HT1080 (cell line): ENCODE measurements at regions not wholly inside any gene's neighbourhood (a gene's known extent, or its start where the extent isn't known, plus 50 kb on each side); places are given as distances from the start of the nearest gene placed in this dataset.
"Not testable (repeated sequence)": the region's sequence is repeated elsewhere in the genome, so short reads cannot be mapped to it uniquely, and the experiment has no call there.

Experiments used
- DNase-seq: peaks from one replicate; pipeline ENCODE4 v3.0.0-alpha.2; 2015; ENCODE audit warnings: low read depth

DNA sequence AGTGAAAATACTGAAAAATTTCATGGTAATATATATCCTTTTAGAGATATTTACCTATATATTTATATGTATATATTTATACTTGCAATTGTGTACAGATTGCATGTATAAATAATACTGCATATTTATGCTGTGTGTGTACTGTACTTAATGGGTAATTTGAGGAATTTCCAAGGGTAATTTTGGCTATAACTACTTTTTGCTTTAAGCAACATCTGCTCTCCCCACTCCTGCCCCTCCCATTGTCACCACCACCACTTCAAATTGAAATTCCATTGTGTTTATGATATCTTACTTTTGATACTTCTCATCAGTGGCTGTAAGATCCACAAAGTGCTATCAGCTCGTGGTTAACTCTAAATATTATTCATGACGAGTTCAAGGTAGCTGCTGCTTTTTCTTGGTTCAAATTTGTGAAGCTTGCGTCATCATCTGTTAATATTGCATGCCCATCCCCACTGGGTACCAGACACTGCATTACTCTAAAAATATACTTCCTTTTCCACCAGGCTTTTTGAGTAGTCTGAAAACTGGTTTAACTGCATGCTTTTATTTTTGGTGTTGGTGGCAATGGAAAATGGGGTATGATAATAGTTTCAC, 91.7 kb upstream of the MITF start:
- no peak for DNase-seq

DNA sequence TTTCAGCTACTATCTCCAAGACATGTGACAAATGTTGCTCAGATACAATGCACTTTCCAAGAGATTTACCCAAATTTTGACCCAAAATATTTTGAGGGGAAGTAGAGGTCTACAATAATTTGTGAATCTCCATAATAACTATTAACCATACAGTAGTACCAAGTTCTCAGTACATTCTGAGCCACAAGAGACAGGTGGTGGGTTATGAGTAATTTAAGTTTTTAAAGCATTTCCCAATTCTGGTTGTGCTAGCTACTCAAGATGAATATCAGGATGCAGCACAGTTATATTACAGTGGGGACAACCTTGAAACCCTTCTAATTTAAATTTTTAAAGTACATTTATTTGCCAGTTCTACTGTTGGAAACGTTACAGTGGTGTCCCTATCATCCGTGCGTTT, 92.2 kb upstream of the MITF start:
- no peak for DNase-seq

DNA sequence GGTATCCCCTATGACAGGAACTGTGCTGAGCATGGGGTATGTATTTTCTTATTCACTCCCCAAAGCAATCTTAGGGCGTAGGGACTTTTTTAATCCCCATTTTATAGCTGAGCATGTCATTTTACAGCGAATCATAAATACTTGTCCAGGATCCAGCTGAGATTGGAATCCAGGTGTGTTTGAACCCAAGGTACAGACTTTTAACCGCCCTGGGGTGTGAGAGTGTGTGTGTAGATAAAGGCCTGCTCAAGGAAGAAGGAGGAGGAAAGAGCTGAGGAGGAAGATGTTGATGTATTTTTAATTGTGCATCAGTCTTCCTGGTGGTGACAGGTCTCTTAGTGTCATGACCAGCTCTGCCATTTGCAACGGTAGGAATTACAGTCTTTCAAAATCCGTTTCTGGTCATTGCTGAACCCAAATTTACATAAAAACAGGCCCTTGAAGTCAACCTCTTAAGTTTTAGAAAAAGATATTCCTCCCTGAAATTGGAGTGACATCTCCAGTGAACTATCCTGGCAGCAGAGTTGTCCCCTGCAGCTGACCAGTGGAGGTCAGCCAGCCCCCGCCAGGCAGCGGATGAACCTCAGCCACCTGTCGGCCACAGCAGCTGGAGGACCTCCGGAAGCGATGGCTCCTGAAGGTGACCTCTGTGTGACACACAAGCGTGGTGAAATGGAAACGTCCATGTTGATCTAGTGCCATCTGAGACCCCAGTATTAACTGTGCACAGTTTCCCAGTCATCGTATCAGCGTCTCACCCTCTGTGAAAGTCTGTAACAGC, 92.8 kb upstream of the MITF start:
- DNase-seq, result no peak

DNA sequence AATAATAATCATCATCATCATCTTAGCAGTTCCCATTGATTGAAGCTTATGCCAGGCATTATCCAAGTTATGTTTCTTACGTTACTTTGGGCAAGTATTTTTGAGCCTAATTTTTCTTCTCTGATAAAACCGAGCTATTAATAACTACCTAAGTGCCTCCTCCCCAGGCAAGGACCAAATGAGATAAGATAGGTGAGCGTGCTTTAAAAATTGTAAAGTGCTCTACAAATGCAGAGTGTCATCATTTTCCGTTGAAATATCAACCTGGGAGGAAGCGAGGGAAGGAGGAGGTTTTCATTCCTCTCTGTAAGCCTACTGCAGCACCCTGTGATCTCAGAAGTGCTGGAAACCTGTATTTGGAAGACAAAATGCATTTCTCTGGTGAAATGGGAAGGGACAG, 96.7 kb upstream of the MITF start:
- DNase-seq, result no peak

DNA sequence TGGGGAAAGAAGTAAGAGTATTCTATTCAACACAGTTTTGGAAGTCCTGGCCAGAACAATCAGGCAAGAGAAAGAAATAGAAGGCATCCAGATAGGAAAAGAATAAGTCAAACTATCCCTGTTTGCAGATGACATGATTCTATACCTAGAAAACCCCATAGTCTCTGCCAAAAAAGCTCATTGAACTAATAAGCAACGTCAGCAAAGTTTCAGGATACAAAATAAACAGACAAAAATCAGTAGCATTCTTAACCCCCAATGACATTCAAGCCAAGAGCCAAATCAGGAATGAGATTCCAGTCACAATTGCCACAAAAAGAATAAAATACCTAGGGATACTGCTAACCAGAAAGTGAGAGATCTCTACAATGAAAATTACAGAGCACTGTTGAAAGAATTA, 99.4 kb upstream of the MITF start:
- DNase-seq, result no peak

DNA sequence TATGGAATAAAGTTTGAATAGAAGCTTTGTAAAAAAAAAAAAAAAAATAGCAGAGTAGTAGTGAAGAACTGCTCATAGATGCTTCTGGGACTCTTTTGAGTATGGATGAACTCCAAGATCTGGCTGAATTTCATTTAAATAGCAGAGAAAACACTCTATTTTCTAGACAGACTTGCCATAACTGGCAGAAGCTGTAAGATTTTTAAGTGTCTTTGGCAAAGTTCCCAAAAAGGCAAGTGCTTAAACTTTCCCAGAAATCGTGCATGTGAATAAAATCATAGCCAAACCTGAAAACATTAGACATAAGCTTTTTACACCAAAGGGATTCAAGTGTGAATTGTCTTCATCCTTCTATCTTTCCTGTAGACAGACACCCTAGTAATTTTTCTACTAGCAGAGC, 110.3 kb upstream of the MITF start:
- DNase-seq, result no peak

DNA sequence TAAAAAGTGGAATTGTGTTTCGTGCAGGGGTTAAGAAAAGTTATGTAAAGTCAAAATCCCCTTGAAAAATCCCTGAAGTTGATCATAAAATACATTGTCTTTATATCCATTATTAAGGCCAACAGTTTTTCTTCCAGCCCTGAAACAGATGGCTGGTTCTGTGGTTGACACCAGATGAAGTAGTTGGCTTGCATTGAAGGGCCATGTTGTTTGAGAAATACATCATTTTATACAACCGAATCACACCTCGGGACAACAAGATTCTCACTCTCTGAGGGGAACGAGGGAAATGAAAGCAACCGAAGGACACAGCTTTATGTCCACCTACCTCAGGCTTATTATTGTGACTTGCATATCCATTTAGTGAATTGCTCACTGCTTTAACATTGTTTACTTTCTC, 126.0 kb upstream of the MITF start:
- no peak for DNase-seq

DNA sequence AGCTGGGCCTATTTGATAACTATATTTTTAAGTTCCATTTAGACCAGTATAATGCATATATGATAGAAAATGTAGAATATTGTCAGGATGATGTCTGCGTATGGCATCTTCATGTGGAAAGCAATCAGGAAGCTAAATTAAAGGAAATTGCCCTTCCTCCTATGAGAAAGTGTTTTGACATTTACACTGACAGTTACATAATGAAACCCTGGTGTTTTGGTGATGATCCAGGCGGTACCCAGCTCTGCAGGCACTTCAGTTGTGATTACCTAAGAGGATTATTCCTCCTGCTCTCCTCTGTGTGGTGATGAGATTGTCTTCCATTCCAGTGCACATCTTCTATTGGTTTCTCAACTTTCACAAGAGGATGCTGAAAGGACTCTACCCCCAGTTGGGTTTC, 126.5 kb upstream of the MITF start:
- no peak for DNase-seq

DNA sequence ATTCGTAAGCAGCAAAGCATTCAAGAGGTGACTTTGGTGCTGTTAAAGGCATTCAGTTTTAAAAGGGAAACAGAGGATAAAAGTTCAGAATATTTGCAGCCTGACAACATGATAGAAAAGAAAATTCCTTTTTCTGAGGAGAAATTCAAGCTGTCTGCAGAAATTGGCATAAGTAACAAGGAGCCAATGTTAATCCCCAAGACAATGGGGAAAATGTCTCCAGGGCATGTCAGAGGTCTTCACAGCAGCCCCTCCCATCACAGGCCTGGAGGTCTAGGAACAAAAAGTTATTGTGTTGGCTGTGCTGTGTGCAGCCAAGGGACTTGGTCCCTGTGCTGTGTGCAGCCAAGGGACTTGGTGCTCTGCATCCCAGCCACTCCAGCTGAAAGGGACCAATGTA, 129.7 kb upstream of the MITF start:
- not testable (repeated sequence) for DNase-seq

DNA sequence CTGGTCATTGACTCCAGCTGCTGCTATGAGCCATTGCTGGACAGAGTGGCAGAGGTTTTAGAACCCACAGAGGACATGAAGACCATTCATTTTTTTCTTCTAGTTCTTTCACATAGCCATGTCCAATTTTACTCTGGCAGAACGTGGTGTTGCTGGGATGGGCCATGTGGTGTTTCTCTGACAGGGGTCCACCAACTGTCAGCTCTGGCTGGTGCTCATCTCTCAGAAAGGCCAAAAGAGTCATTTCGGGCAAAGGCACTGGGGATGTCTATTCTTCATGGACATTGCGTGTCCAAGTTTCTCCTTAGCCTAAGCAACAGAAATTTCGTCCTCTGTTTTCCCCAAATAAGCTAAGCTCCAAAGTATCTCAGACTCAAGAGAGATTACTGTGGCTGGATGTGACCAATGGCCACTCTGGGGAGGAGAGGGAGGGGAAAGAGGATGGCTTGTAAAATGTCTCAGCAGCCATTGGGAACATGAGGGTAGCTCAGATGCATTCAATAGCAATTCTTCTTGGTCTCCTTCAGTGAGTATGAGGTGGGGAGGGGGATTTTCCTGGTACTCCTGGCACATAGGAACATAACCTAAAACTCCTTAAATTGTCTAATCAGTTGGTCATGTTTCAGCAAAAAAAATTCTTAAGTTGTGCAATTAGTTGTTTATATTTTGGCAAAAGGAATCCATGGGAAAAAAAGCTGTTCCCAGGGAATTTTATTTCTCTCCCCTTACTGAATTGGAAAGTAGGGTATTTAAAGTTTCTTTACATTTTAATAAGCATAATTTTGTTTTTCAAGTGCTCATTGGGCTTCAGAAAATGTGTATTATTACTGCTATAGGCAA, 131.6 kb upstream of the MITF start:
- no peak for DNase-seq

DNA sequence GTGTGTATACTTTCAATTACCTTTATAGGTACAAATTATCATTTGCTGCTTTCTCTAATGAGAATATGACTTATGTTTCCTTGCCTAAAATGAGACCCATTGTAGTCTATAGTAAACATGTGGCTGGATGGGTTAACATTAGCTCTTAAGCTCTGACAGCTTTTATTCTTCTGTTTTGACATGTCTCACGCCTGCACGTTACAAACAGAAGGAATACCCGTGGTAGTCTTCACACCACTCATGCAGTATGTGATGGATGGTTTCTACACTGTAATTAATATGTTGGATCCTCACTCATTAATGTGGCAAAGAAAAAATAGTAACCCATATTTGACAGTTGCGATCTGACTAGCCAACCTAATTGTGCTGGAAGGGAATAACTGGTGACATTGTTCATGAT, 133.4 kb upstream of the MITF start:
- no peak for DNase-seq

DNA sequence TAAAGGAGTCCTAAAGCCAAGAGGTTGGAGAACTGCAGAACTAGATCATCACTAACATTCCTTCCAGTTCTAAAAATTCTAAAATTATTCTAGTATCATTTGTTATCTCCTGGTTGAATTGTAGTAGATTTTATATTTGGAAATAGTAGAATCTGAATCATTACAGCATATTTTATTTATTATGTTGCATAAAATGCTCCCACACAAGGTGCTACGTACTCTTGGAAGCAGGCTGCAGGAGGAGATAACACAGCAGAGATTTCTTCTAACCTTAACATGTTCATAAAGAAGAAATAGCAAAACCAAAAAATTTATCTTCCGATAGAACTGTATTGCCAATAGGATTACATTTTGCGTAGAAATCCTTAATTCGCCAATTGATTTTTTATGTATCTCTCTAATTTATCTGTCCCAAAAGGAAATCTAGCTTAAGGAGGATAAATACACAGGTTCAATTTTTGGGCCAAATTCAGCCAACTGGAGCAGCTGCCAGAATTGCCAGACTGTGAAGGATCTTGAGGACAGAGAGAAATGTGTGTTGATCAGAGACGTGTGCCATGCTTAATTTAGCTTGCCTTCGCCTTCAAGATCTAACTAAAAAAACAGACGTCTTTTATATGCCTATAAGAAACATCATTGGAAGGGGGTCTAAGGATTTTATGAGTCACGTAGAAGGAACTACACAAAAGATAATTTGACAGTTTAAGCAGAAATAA, 134.4 kb upstream of the MITF start:
- DNase-seq, result no peak

DNA sequence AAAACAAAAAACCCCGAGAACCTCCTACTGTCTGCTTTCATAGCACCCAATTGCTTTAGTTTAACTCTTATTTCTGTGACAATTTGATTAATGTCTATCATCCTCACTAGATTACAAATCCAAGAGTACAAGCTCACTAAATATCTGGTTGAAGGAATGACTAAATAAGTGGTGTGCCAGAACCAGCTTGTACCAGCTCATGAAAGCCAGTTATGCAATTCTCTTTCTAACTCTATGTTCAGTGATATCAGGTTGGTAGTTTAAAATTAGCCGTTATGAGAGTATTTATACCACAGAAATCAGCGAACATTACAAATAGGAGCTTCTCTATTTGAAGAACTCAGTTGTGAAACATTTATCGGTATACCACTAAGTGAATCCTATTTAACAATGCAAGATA, 137.2 kb upstream of the MITF start:
- no peak for DNase-seq

DNA sequence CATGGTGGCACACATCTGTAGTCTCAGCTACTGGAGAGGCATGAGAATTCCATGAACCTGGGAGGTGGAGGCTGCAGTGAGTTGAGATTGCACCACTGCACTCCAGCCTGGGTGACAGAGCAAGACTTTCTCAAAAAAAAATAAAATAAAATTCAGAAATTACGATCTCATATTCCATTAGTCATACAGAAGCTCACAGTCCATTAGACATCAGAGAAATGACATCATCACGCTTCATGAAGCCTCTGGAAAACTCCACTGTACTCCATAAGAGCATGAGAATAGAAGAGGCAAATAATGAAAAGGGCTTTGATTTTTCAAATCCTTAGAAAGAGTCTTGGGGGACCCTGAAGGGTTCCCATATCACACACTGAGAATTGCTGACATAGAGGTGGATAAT, 145.0 kb upstream of the MITF start:
- no peak for DNase-seq

DNA sequence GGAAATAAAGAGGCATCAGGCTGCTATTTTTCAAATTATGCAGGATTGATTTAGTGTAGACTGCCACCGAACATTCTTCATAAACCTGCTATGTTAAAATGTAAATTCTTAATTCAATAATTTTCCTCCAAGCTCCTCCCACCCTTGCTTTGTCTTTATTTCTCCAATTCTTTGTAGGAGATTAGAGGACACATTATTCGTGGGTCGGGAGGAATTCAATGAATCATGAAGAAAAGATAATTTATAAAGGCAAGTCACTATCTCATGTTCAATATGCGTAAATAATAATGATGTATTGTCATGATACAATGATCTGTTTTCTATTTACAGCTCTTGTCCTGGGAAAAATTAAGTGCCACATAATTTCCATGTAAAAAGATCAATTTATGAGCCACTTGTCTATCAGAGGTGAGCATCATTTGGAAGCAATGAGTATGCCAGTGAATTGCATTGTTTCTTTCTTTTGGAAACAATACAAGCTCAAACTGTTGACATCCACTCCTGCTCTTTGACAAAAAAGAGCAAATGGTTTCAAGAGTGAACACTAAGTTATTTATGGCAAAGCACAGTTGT, 148.0 kb upstream of the MITF start:
- no peak for DNase-seq

DNA sequence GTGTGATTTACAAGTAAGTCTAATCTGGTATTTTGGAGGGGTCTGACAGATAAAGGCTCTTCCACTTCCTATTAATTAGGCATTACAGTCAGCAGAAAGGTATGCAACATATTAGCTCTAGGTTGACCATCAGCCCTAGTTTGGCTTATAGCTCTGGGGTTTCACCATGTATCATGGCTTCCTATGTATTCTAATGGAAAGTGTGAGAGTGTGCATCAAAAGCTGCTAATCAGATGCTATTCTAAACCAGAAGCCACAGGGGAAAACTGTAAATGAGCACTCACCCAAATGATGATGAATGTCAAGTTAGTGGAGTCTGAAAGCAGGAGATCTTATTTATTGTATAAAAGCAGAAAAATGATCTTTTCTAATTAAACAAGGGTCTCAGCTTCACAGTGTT, 149.2 kb upstream of the MITF start:
- no peak for DNase-seq

DNA sequence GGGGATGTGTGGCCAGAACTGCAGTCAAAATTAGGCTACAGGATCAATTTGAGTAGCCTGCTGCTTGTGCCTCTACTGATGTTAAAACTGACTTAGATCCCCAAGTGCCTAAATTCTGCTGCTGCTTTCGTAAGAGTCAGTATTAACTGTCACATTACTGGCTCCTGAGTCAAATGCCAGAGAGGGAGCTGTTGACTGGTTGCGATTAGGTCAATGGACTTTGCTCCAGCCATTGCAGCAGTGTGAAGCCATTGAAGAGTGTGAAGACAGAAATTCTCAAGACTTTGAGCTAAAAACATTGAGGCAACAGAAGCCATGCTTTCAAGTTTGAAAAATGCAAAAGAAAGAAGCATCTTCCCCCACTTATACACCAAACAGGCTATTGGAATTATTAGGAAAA, 151.1 kb upstream of the MITF start:
- no peak for DNase-seq

DNA sequence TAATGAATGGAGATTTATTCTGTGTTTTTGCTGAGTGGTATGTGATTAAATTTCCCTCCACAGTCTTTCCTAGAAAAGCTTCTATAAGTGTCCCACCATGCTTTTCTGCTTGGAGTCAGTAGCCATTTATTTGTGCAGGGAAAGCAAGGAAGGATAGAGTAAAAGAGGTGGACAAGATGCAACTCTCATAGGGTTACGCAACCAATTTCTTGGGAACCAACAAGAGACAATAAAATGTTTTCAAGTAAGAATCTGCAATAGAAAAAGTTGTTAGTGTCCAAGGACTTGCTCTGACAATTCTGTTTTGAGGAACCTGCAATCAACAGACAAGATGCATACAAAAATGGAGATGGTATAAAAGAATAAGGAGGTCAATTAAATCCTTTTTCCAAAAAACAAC, 153.8 kb upstream of the MITF start:
- DNase-seq, result no peak

DNA sequence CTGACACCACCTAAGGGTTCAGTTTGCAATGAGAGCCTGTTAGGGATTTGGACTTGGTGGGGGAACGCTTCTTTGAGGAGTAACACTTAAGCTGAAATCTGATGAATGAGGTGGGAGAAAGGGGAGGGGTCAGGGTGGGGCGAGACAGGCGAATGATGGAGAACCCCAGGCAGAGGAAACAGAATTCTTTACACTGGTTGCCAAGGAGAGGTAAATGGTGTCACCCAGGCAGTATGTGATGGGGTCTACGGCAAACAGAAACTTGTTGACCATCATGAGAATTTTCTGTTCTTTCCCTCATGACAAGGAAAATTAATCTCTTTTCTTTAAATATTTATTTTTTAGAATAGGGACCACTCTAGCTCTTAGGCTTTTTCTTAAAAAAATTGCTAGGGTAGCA, 157.2 kb upstream of the MITF start:
- no peak for DNase-seq

DNA sequence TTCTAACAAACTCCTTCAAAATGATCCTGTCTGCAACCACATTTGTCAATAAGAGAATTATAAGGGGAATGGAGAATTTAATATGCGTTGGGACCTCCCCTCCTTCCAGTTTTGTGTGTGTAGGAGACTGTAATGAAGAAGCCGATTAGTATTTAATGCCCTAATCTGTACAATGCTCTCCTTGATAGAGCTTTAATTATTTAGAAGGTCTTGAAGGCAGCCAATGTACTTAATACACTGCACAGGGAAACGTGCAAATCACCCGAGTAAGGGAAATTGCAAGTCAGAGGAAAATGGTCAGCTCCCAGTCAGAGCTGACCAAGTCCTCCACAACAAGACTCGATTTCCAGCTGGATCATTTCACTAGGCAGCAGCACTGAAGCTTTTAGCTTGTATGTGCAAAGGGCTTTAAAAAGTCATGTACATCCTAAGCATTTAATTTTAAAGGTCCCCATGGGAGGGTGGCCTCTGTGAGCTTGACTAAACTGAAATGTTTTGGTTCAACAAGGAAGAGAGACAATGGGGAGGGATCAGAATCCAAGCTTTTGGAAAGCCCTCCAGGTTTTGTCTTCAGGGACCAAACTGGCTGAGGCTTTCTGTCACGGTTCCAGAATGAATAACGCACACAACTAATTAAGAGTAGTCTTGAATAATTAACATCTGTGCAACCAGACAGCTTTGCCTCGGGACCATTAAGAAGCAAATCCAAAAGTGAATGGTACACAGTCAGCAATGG, 159.8 kb upstream of the MITF start:
- DNase-seq, result no peak

DNA sequence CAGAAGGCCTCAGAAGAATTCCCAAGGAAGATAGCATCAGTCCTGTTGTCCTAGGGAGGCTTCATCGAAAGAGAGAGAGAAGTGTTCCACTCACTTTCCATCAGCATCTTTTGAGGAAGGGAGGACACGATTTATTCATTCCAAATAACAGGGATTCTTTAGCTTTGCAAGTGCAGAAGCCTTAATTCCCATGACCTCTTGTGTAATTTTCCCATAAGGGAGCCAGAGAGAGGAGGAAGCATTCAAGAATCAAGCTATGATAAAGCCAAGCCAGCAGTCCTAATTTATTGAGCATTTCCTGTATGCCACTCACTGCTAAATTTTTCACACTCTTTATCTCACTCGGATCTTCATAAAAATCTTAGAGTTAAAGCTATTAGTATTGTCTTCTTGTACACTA, 169.7 kb upstream of the MITF start:
- DNase-seq, result no peak
